Upper lobe of left lung (tissue), 6 donors: ENCODE measurements at regions not wholly inside any gene's neighbourhood (a gene's known extent, or its start where the extent isn't known, plus 50 kb on each side); places are given as distances from the start of the nearest gene placed in this dataset.
A peak's percentile ranks its signal among the peaks of the same experiment; 100 is the strongest.
"Not testable (repeated sequence)": the region's sequence is repeated elsewhere in the genome, so short reads cannot be mapped to it uniquely, and the experiment has no call there.

Experiments
- ATAC-seq, 2 donors: fragments of 200-7000 bp; cut with Tn5 transposase; one replicate each; pipeline ENCODE4 v1.9.1; 2022; ENCODE audit warnings: mild to moderate bottlenecking in 2 of 2, moderate library complexity in 2 of 2; ENCODE audit not compliant: low FRiP score in 2 of 2
- DNase-seq, 2 donors: peaks; one replicate each; pipeline ENCODE4 v3.0.0-alpha.2; 2019 to 2020
- H3K27ac ChIP-seq, 4 donors: fragments of 200-600 bp; sonication (generic); one replicate each; pipeline ENCODE4 v1.5.1; 2016 to 2019
- H3K27me3 ChIP-seq, 4 donors: fragments of 200-600 bp; sonication (generic); one replicate each; pipeline ENCODE4 v1.5.1; 2017 to 2019
- H3K36me3 ChIP-seq, 4 donors: fragments of 200-600 bp; sonication (generic); one replicate each; pipeline ENCODE4 v1.5.1; 2016 to 2019
- H3K4me1 ChIP-seq, 4 donors: fragments of 200-600 bp; sonication (generic); one replicate each; pipeline ENCODE4 v1.5.1; 2018 to 2019
- H3K4me3 ChIP-seq, 4 donors: fragments of 200-600 bp; sonication (generic); one replicate each; pipeline ENCODE4 v1.5.1; 2017 to 2019; ENCODE audit warnings: mild to moderate bottlenecking in 2 of 4, moderate library complexity in 1 of 4
- H3K9me3 ChIP-seq, 4 donors: fragments of 200-600 bp; sonication (generic); one replicate each; pipeline ENCODE4 v1.5.1; 2018 to 2019
- WGBS, 2 donors: methylation state at CpG; one replicate each; pipeline ENCODE4 v1.1.5; 2017 to 2018; 5-methylcytosine and 5-hydroxymethylcytosine counted together
- donor health status: DM: no; HTN: no; CAD: no; lungs with moderate emphysema.
- donor health status: DM: no; HTN: yes; CAD: no; lungs with severe emphysema.

- ATAC-seq, H3K27me3 ChIP-seq, H3K27ac ChIP-seq, H3K9me3 ChIP-seq, H3K4me1 ChIP-seq, H3K36me3 ChIP-seq: not testable (repeated sequence)
- H3K4me3 ChIP-seq, result peak overlapping the region in 3 of 4 donors; percentile 25 to 43 (median 37)
- peak in 1 of 2 donors; percentile 80 for DNase-seq
- WGBS, 2 donors, result 1 to 6% methylated on average over 17 to 21 of the region's 25 CpGs
These were observed 103.0 kb downstream of the NBPF11 start for GRCh38 chr1:148049115-148049496.

- WGBS, 2 donors, result no CpG with 5 or more reads among the region's 51 CpGs
- H3K27me3 ChIP-seq, H3K36me3 ChIP-seq, ATAC-seq, H3K4me1 ChIP-seq, H3K27ac ChIP-seq, H3K9me3 ChIP-seq: not testable (repeated sequence)
- DNase-seq, result peak in 1 of 2 donors; percentile 66
- H3K4me3 ChIP-seq, result peak overlapping the region in 3 of 4 donors; percentile 25 to 43 (median 37)
These were observed 103.5 kb downstream of the NBPF11 start for GRCh38 chr1:148048423-148049114.

- H3K4me1 ChIP-seq, DNase-seq, ATAC-seq, H3K27me3 ChIP-seq, H3K36me3 ChIP-seq, H3K9me3 ChIP-seq, H3K27ac ChIP-seq, H3K4me3 ChIP-seq: not testable (repeated sequence)
- 100% methylated on average over 1 to 3 of the region's 4 CpGs for WGBS, 2 donors
These were observed 106.2 kb downstream of the NBPF11 start for GRCh38 chr1:148045872-148046271.

- ATAC-seq, H3K4me1 ChIP-seq, H3K4me3 ChIP-seq, H3K27me3 ChIP-seq, H3K36me3 ChIP-seq, DNase-seq, H3K9me3 ChIP-seq, H3K27ac ChIP-seq: not testable (repeated sequence)
- WGBS, 2 donors, result 79 to 90% methylated on average over 6 of the region's 6 CpGs
These were observed 107.6 kb downstream of the NBPF11 start for GRCh38 chr1:148044495-148044894.
